ENCODE measurements at regions not wholly inside any gene's neighbourhood (a gene's known extent, or its start where the extent isn't known, plus 50 kb on each side); places are given as distances from the start of the nearest gene placed in this dataset.

DNA sequence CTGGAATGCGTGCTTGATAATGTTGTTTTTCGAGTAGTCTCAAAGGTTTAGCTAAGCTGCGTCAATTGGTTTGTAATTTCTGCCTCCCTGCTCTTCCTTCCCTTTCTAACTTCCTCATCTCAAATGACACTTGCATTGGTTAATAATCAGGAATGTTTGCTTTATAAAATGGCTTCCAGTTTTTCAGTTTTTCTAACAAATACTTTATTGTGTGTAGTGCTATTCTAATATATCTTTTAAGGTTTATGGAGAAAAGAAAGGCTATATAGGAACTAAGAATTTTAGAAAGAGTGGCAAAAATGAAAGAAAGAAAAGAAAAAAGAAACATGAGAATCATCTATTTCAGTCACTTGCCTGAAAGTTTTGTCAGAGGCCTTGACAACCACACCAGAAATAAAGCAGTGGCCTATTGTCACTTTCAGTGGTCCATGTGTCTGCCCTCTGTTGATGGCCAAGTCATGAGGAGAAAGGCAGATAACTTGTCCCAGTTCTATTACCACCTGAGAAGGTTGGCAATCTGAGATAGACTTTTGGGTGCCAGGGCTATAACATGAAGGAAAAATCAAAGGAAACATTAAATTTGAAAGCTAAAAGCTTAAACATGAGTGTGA, 221.9 kb upstream of the KITLG start:
- DNase-seq (ENCODE audit: missing footprints) (no peak), ATAC-seq (no peak)
- intact Hi-C loops (cut with DNase I) = no loop called here

DNA sequence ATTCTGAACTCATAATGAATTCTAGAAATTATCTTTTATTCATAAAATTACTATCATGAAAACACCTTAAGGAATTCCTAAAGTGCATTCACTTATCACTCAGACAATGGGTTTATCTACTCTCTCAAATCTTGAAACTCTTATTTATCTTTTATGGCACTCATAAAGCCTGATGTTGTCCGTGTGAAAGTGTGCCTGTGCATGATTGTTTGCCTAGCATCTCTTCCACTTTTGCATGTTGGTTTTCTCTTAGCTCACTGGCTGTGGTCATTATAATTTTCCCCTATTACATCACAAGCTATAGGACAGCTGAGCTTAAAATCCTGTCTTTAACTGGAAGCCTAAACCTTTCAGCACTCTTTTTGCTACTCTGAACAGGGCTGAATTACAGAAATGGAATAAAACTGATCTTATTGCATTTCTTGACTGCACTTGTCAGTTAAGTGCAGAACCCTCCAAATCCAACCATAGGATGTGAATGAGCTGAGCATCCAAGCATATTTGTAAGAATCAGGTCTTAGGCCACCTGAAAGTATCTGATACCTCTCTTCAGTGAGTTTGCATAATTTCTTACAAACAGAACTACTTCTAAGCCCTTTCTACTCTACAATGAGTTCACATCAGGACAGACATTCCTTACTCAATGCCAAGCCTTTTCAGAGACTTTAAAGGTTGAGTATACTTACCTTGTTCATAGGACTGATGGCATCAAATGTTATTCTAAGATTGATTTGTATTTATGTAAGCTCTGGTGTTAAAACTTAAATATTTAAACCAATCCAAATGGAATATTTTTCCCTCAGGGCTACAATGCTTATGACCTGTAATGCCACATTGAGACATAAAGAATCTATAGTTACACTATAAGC, 221.2 kb upstream of the KITLG start:
- intact Hi-C loops (cut with DNase I) = no loop called here
- ATAC-seq (no peak), DNase-seq (ENCODE audit: missing footprints) (no peak)

DNA sequence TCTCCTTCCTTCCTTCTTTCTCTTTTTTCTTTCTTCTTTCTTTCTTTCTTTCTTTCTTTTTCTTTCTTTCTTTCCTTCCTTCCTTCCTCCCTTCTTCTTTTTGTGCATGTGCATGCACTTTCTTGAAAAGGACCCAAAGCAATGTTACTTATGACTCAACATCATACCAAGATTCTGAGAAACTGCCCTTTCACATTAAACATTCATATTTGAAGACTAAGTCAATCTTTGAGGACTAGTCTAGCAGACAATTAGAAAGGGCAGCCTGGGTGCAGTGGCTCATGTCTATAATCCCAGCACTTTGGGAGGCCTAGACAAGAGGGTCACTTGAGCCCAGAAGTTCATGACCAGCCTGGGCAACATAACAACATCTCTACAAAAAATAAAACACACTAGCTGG, 212.8 kb upstream of the KITLG start:
- intact Hi-C loops (cut with DNase I) = no loop called here
- ATAC-seq (no peak), DNase-seq (ENCODE audit: missing footprints) (no peak)

DNA sequence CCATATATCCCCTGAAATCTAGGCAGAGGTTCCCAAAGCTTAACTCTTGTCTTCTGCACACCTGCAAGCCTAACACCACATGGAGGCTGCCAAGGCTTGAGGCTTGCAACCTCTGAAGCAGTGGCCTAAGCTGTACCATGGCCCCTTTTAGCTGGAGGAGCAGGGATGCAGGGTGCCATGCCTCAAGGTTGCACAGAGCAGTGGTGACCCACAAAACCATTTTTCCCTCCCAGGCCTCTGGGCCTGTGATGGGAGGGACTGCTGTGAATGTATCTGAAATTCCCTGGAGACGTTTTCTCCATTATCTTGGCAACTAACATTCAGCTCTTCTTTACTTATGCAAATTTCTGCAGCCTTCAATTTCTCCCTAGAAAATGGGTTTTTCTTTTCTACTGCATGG, 210.0 kb upstream of the KITLG start:
- ATAC-seq (no peak), DNase-seq (ENCODE audit: missing footprints) (no peak)
- intact Hi-C loops (cut with DNase I) = no loop called here

DNA sequence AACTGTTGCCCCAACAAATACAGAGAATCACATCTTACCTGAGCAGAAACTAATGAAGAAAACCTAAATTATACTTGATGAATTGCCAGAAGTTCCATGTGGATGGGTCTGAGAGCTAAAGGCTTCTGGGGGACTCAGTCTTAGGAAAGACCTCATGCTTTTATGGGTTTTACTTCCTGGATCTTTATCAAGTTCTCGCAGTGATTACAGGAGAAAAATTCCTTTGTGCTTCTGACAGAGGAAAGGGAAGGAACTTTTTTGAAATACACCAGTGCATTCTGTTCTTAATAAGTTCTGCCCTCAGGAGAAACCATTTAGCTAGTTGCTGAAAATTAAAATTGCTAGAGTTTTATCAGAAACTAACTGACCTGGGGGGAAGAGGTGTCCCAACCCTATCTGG, 203.9 kb upstream of the KITLG start:
- DNase-seq (ENCODE audit: missing footprints) (no peak), ATAC-seq (no peak)
- intact Hi-C loops (cut with DNase I) = no loop called here

DNA sequence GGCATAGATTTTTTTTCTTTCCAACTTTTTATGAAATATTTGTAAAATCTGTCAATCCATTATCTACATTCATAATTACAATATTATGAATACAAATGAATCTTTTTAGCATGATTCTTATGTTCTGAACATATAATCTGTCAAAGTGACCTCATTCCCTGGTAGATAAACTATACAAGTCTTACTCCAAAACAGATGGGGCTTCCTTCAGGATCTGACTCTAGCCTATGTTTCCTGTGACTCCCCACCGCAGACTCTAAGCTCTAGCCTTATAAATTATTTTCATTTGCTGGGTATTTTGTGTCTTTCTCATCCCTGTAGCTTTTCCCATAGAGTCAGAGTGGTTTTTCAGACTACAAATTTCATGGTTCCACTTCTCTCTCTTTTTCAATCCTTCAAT, 202.1 kb upstream of the KITLG start:
- no peak for DNase-seq (ENCODE audit: missing footprints)
- intact Hi-C loops (cut with DNase I) = no loop called here
- no peak for ATAC-seq

DNA sequence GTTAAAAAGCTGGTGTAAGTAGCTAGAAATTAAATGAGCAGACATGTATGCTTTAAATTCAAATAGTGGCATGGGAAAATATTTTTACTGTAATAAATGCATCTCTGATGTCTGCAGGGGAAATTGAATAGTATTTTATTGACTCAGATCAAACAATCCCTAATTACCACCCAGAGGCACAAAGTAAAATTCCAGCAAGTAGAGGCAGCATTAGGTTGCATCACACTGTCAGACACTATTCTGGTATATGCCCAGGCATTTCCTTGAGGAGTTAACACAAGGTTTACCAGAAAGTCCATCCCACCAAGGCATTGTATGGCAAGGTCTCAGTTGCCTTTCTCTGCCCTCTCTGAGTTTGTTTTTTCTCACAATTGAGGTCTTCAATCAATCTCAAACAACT, 201.6 kb upstream of the KITLG start:
- intact Hi-C loops (cut with DNase I) = no loop called here
- DNase-seq (ENCODE audit: missing footprints) (no peak), ATAC-seq (no peak)

DNA sequence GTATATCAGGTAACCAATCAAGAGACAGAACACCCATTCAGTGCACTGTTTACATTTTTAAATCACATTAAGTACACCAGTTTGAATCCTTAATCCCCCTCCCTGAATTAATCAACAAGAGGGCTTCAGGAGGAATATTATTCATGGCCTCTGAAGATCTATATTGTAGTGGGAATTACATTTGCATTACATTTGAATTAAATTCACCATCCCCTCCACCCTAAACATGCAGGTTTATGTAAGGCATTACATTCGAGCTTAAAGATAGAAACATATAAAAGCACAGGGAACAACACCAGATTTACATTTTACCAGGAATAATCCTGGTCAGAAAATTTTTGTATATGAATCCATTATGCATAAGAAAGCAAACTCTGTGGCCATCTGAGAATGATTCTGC, 197.8 kb upstream of the KITLG start:
- ATAC-seq = no peak
- intact Hi-C loops (cut with DNase I) = no loop called here
- DNase-seq (ENCODE audit: missing footprints) = no peak

DNA sequence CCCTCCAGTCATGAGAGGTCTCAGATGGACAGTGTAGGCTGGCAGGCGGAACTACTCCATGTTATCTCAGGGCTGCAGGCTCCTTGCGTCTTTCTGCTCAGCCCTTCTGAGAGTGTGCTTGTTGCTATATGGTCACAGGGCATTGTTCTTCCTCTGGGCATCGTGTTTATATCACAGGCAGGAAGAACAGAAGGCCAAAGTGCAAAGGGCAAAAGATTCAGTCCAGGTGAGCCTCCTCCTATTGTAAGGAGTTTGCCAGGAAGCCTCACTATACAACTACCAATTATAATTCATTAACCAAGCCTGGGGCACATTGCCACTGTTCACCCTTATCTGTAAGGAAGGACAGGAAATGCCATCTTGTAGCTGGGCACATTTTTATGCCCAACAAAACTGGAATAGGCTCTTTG, 195.5 kb upstream of the KITLG start:
- intact Hi-C loops (cut with DNase I) = no loop called here
- no peak for ATAC-seq
- DNase-seq (ENCODE audit: missing footprints) = no peak

DNA sequence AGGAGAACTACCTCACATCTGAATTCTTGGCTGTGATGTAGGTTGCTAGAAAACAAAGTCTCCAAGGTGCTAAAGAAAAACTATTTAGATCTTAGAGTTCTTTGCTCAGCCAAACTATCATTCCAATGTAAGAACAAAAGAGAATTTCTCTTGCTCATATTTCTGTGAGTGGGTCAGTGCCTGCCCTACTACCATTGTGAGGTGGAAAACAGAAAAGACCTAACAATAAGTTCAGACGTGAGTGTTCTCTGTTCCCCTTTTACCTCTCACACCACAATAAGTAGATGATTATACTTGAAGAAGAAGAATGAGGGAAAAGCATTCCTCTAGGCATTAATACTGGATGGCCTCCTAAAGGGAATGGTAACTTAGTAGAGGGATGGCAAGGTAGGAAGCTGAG, 187.4 kb upstream of the KITLG start:
- DNase-seq (ENCODE audit: missing footprints) (no peak), ATAC-seq (no peak)
- intact Hi-C loops (cut with DNase I) = no loop called here

DNA sequence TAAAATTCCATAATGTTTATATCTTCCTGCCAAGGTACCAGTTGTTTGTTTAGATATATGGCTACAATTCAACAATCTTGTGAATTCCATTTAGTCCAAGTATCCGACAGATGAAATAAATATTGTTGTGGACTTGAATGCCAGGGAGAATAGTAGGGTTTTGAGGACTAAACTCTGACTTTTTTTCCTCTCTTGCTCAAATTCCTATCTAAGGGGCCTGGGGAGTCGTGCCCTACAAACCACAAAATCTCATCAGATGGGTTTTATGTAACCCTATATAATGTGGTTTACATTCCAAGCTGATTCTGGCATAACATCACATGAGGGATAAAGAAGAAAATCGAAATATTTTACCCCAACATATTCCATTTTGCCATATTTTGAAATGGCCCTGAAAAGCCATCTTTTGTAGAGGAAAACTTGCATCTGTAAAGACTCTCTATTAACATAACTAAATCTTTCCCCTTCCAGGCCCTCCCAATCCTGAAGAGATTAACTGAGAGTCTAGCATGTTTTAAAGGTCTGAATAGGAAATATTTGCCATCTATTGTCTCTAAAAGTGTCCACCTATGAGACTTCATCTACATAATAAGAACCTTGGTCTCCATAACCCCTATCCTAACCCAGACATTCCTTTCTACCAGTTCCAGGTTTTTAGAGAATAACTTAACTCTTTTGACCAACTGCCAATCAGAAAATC, 184.7 kb upstream of the KITLG start:
- intact Hi-C loops (cut with DNase I) = no loop called here
- DNase-seq (ENCODE audit: missing footprints) (no peak), ATAC-seq (no peak)

DNA sequence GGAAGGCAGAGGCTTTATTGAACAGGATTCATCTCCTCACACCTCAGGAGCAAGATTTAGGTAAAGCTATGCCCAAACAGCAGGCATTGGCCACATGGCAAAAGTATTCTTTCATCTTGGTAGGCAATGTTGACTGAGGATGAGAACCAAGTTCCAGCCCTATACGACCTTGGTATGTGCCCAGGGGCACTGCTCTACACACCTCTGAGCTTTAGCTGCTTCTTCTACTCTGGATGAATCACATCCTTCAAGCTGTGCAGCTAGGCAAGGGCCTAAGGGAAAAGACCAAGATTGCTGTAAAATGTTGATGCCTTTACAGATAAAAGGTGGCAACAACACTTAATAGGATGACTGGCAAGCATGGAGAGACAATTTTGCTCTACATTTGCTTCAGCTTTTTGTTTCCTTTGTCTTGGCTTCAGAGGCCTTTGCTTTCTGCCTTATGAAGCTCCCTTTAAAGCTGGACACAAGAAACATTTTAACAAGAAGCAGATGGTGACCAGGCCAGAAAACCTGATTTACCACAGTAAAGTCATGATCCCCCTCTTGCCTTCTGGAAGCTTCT, 183.3 kb upstream of the KITLG start:
- ATAC-seq = no peak
- intact Hi-C loops (cut with DNase I) = no loop called here

DNA sequence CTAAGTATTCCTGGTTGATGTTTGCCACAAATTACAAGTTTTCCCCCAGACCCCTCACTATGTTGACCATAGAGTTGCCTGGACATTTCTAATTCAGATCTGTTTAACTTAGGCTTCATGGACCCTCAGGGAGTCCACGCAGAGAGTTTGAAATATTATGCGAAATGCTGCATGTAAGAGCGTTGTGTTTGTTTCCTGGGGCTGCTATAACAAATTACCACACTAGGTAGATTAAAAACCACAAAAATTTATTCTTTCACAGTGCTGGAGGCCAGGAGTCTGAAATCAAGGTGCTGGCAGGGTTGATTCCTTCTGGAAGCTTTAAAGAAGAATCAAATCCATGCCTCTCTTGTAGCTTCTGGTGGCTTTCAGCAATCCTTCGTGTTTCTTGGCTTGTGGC, 177.9 kb upstream of the KITLG start:
- DNase-seq (ENCODE audit: missing footprints) = no peak
- intact Hi-C loops (cut with DNase I) = no loop called here
- no peak for ATAC-seq

More for the DNA sequence above, 183.3 kb upstream of the KITLG start:
- no peak for DNase-seq (ENCODE audit: missing footprints)

DNA sequence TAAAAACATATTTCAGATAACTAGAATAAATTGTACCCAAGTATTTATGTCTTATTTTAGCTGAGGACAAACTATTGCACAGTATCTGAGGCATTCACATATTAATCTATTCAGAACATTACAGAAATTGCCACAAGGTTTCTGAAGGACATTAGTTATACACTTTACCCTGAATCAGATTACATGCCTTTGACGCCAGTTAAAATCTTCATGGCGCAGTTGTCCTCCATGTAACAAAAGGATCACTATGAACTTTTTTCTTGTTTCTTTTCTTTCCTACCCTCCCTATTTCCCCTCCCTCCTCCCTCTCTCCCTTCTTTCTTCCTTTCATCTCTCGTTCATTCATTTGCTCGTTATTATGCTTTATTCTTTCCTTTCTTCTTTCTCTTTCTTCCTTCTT, 176.6 kb upstream of the KITLG start:
- ATAC-seq (no peak), DNase-seq (ENCODE audit: missing footprints) (no peak)
- intact Hi-C loops (cut with DNase I) = no loop called here

DNA sequence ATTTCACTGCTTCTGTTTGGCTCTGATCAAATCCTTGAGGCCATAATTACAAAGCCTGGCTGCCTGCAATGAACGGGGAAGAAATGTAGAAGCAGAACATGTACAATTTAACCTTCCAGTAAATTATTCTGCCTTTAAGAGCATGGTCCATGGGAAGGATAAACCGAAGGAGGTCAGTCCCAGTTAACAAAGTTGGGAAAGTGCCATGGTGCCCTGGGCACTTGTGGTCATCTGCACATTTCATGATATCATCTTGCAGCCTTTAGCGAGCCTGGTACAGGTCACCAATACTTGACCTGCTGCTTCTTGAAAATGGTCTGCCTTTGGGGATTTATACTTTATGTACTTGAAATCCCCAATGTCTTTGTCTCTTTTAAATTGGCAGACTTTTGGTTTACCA, 175.9 kb upstream of the KITLG start:
- DNase-seq (ENCODE audit: missing footprints) = no peak
- intact Hi-C loops (cut with DNase I) = no loop called here
- no peak for ATAC-seq

DNA sequence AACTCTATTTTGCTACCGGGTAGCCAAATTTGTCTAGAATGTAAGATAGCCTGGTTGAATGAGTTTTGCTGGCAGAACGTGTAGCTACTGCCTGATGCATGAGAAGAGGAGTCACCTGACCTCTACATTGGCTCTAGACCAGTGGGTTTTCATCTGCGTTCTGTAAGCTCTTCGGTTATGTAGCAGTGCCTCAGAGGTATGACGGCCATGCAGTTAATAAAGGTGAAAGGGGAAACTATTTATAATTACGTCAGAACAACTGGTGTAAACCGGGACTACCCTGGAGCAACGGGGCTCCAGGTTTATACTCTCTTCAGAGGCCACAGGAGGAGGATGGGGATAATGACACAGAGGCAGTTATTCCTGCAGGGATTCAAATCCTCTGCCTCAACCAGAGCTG, 173.4 kb upstream of the KITLG start:
- DNase-seq (ENCODE audit: missing footprints) = no peak
- intact Hi-C loops (cut with DNase I) = loop anchor here (5.0 kb wide), 1 partner anchor 144 kb away; no protein-coding TSS in a partner anchor
- no peak for ATAC-seq

DNA sequence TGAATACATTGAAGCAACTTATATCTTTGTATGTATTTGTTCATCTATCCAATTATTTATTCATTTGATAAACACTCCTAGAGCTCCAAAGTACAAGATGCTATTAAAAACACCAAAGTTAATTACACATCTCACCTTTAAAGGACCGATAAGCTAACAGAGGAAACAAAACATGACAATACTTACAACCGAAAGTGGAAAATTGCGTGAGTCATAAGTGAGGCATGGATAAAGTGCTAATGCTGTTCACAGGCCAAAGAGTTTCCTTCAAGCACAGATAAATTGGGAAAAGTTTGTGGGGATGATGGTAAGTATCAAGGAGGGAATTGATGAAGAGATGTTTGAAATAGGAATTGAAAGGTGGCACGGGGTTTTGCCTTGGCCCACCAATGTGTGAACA, 172.8 kb upstream of the KITLG start:
- DNase-seq (ENCODE audit: missing footprints) (no peak), ATAC-seq (no peak)
- intact Hi-C loops (cut with DNase I) = loop anchor here (5.0 kb wide), 1 partner anchor 144 kb away; no protein-coding TSS in a partner anchor

DNA sequence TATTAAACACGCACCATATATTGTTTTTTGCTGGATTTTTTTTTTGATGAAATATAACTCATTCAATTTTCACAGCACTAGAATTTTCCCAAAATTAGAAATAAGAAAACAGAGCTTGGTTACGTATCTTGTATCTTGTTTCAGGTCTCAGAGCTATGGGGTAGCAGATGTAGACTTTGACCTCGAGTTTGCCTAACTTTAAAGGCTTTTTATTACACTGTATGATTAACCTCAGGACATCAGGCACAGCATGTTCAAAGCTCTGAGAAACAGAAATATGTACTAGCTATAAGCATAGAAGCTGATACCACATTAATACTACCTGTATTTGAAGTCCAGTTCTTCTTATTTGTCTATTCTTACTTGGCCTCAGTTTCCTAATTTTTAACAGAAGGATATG, 171.9 kb upstream of the KITLG start:
- intact Hi-C loops (cut with DNase I) = loop anchor here (5.0 kb wide), 1 partner anchor 145 kb away; no protein-coding TSS in a partner anchor
- DNase-seq (ENCODE audit: missing footprints) (no peak), ATAC-seq (no peak)

DNA sequence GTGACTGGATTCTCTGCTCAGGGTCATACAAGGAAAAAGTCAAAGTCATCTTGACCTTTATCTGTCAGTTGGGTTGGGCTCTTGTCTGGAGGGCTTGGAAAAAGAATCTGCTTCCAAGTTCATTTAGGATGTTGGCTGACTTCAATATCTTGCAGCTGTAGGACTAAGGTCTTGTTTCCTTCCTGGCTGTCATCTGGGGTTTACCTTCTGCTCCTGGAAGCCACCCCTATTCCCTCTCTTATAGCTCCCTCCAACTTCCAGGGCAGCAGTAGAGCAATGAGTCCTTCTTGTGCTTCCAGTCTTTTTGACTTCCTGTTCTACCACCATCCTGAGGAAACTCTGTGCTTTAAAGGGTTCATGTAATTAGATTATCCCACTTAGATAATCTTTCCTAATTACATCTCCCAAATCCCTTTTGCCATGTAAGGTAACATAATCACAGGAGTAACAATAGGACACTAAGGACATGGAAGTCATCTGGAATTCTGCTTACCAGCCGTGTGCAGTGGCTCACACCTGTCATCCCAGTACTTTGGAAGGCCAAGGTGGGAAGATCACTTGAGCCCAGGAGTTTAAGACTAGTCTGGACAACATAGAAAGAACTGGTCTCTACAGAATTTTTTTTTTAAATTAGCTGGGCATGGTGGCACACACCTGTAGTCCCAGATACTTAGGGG, 170.7 kb upstream of the KITLG start:
- no peak for ATAC-seq
- intact Hi-C loops (cut with DNase I) = loop anchor here (5.0 kb wide), 1 partner anchor 146 kb away; no protein-coding TSS in a partner anchor
- no peak for DNase-seq (ENCODE audit: missing footprints)

Measured in Right ventricle myocardium inferior (tissue), 1 donor.